H1 (cell line): ENCODE measurements at regions not wholly inside any gene's neighbourhood (a gene's known extent, or its start where the extent isn't known, plus 50 kb on each side); places are given as distances from the start of the nearest gene placed in this dataset.

ENCODE experiments used
- CTCF ChIA-PET: fragments of 300-600 bp; sonication (Branson Sonifier 250); formaldehyde crosslinking; loops from one replicate; lab custom pipeline; 2021; ENCODE audit not compliant: partially characterized antibody; lab: Charles Lee
- POLR2A ChIA-PET: fragments of 300-600 bp; sonication (Branson Sonifier 250); formaldehyde crosslinking; loops from one replicate; lab custom pipeline; 2021; ENCODE audit warnings: inconsistent platforms; ENCODE audit not compliant: partially characterized antibody; lab: Charles Lee
- DNase-seq, 2 experiments: peaks; one replicate each; pipeline versions ENCODE4 v3.0.0 to v3.0.0-alpha.2; 2010 to 2022; ENCODE audit warnings: low spot score in 2 of 2, low read depth in 1 of 2, mixed read lengths in 1 of 2
- FAIRE-seq: peaks from 2 replicates; lab custom pipeline; 2011; peaks lifted over from hg19 to GRCh38; lab: Jason Lieb, UNC
- H2AFZ ChIP-seq: 2 replicates; pipeline ENCODE4 v1.8.1; 2012; ENCODE audit warnings: low read length, inconsistent platforms
- H2AK5ac ChIP-seq: 2 replicates; pipeline ENCODE4 v1.6.1; 2013; ENCODE audit warnings: low read depth, low read length
- H2BK120ac ChIP-seq: replicated peaks from 2 replicates; pipeline ENCODE3; 2013; ENCODE audit warnings: low read depth, low read length, inconsistent platforms
- H2BK12ac ChIP-seq: 2 replicates; pipeline ENCODE4 v1.6.1; 2013; ENCODE audit warnings: low read depth, low read length
- H2BK15ac ChIP-seq: 2 replicates; pipeline ENCODE4 v1.6.1; 2013; ENCODE audit warnings: low read length
- H2BK20ac ChIP-seq: 2 replicates; pipeline ENCODE4 v1.6.1; 2013; ENCODE audit warnings: low read length
- H2BK5ac ChIP-seq: 2 replicates; pipeline ENCODE4 v1.6.1; 2013; ENCODE audit warnings: low read depth, low read length
- H3K14ac ChIP-seq: 2 replicates; pipeline ENCODE4 v1.6.1; 2013; ENCODE audit warnings: inconsistent platforms; ENCODE audit not compliant: insufficient read length
- H3K18ac ChIP-seq: 2 replicates; pipeline ENCODE4 v1.6.1; 2013; ENCODE audit warnings: low read length; ENCODE audit errors: extremely low read depth
- H3K23ac ChIP-seq: 2 replicates; pipeline ENCODE4 v1.6.1; 2013; ENCODE audit warnings: inconsistent platforms; ENCODE audit not compliant: insufficient read length
- H3K23me2 ChIP-seq: 2 replicates; pipeline ENCODE4 v1.6.1; 2013; ENCODE audit warnings: low read depth, low read length
- H3K27ac ChIP-seq: 2 replicates; pipeline ENCODE4 v1.6.1; 2011; ENCODE audit warnings: low read depth, low read length, inconsistent platforms
- H3K27me3 ChIP-seq, 4 experiments: replicated peaks in 1 of 4; 1 replicate in 1 of 4; 2 replicates in 3 of 4; pipeline versions ENCODE4 v1.6.1 to v1.8.1; 2011 to 2013; ENCODE audit warnings: low read length in 3 of 4, mild to moderate bottlenecking in 3 of 4, inconsistent platforms in 2 of 4, mixed read lengths in 2 of 4, moderate library complexity in 1 of 4; ENCODE audit not compliant: control insufficient read depth in 3 of 4, insufficient read depth in 3 of 4; ENCODE audit errors: extremely low read depth in 1 of 4
- H3K36me3 ChIP-seq, 4 experiments: 2 replicates each; pipeline versions ENCODE4 v1.6.1 to v1.8.1; 2011 to 2013; ENCODE audit warnings: mild to moderate bottlenecking in 4 of 4, low read length in 3 of 4, moderate library complexity in 2 of 4, control low read depth in 1 of 4, inconsistent platforms in 1 of 4; ENCODE audit not compliant: insufficient read depth in 4 of 4, control insufficient read depth in 2 of 4
- H3K4ac ChIP-seq: replicated peaks from 2 replicates; pipeline ENCODE3; 2013; ENCODE audit warnings: low read length, low read depth, mixed read lengths, inconsistent platforms; ENCODE audit not compliant: insufficient read length
- H3K4me1 ChIP-seq, 4 experiments: replicated peaks in 1 of 4; 1 replicate in 1 of 4; 2 replicates in 3 of 4; pipeline versions ENCODE4 v1.6.1 to v1.8.1; 2011 to 2013; ENCODE audit warnings: low read length in 3 of 4, inconsistent platforms in 2 of 4, mixed read lengths in 1 of 4; ENCODE audit not compliant: insufficient read depth in 4 of 4, control insufficient read depth in 3 of 4
- H3K4me2 ChIP-seq, 2 experiments: 2 replicates each; pipeline versions ENCODE4 v1.6.1 to v1.8.1; 2011 to 2013; ENCODE audit warnings: low read depth in 2 of 2, low read length in 2 of 2, control low read depth in 1 of 2, inconsistent platforms in 1 of 2, mild to moderate bottlenecking in 1 of 2; ENCODE audit not compliant: insufficient read depth in 1 of 2
- H3K4me3 ChIP-seq, 4 experiments: fragments of 200-600, 300-600 bp in 1 of 4; sonication (generic), shearing (Covaris generic), sonication (Bioruptor Twin) in 1 of 4; 2 replicates each; pipeline versions ENCODE4 v1.5.1 to v1.8.1; 2011 to 2016; ENCODE audit warnings: low read length in 4 of 4, low read depth in 3 of 4, control low read depth in 2 of 4, inconsistent platforms in 2 of 4, mild to moderate bottlenecking in 2 of 4, mixed read lengths in 1 of 4, moderate library complexity in 1 of 4; ENCODE audit not compliant: insufficient read depth in 2 of 4; ENCODE audit errors: extremely low read depth in 1 of 4
- H3K56ac ChIP-seq: replicated peaks from 2 replicates; pipeline ENCODE3; 2013; ENCODE audit warnings: low read depth, mild to moderate bottlenecking, mixed read lengths, low read length, inconsistent platforms; ENCODE audit not compliant: insufficient read length
- H3K79me1 ChIP-seq: 2 replicates; pipeline ENCODE4 v1.6.1; 2013; ENCODE audit warnings: low read depth, low read length, control low read depth
- H3K79me2 ChIP-seq, 2 experiments: 2 replicates each; pipeline versions ENCODE4 v1.6.1 to v1.8.1; 2012 to 2013; ENCODE audit warnings: low read length in 2 of 2, mild to moderate bottlenecking in 2 of 2, inconsistent platforms in 1 of 2; ENCODE audit not compliant: insufficient read depth in 2 of 2, control insufficient read depth in 1 of 2
- H3K9ac ChIP-seq, 4 experiments: replicated peaks in 1 of 4; 1 replicate in 1 of 4; 2 replicates in 3 of 4; pipeline versions ENCODE4 v1.6.1 to v1.8.1; 2011 to 2013; ENCODE audit warnings: low read depth in 3 of 4, low read length in 3 of 4, control low read depth in 2 of 4, mild to moderate bottlenecking in 2 of 4, moderate library complexity in 2 of 4, inconsistent platforms in 1 of 4; ENCODE audit errors: extremely low read depth in 1 of 4
- H3K9me3 ChIP-seq, 2 experiments: 2 replicates each; pipeline versions ENCODE4 v1.6.1 to v1.8.1; 2012 to 2013; ENCODE audit warnings: mild to moderate bottlenecking in 2 of 2, moderate library complexity in 2 of 2, control low read depth in 1 of 2, inconsistent platforms in 1 of 2, low read depth in 1 of 2, low read length in 1 of 2, mixed read lengths in 1 of 2; ENCODE audit not compliant: insufficient read depth in 2 of 2
- H4K20me1 ChIP-seq, 2 experiments: replicated peaks in 1 of 2; 2 replicates each; pipeline versions ENCODE3 to v1.8.1; 2011 to 2013; ENCODE audit warnings: inconsistent platforms in 2 of 2, low read length in 2 of 2, mild to moderate bottlenecking in 1 of 2; ENCODE audit not compliant: insufficient read depth in 2 of 2, control insufficient read depth in 1 of 2
- H4K5ac ChIP-seq: 2 replicates; pipeline ENCODE4 v1.6.1; 2013; ENCODE audit warnings: low read length, low read depth, mixed read lengths, inconsistent platforms; ENCODE audit not compliant: insufficient read length
- H4K8ac ChIP-seq: 2 replicates; pipeline ENCODE4 v1.8.0; 2013; ENCODE audit warnings: mild to moderate bottlenecking, moderate library complexity, low read length, inconsistent platforms; ENCODE audit not compliant: insufficient read depth; ENCODE audit errors: extremely low read depth
- H4K91ac ChIP-seq: replicated peaks from 2 replicates; pipeline ENCODE3; 2013; ENCODE audit warnings: low read length, mixed read lengths, inconsistent platforms; ENCODE audit not compliant: insufficient read length
- SP2 ChIP-seq: IDR thresholded peaks from 2 replicates; pipeline ENCODE4 v1.6.1; 2012; ENCODE audit warnings: mild to moderate bottlenecking, low read length, inconsistent platforms
- SRF ChIP-seq: IDR thresholded peaks from 2 replicates; pipeline ENCODE4 v1.6.1; 2011; ENCODE audit warnings: mild to moderate bottlenecking, low read depth, low read length, moderate library complexity
- WGBS, 2 experiments: shearing (Covaris generic) in 1 of 2; methylation state at CpG; one replicate each; pipeline versions ENCODE4 v1.1.6 to v1.1.7; 2013 to 2015; ENCODE audit warnings: low lambda C conversion rate in 2 of 2, mixed read lengths in 2 of 2, inconsistent platforms in 1 of 2, low coverage in 1 of 2, missing lambda C conversion rate in 1 of 2; ENCODE audit not compliant: insufficient replicate concordance in 2 of 2, insufficient coverage in 1 of 2, insufficient read length in 1 of 2; ENCODE audit errors: extremely low coverage in 1 of 2, missing lambda C conversion rate in 1 of 2; 5-methylcytosine and 5-hydroxymethylcytosine counted together

GRCh38 chr6:140314682-140315081, 940.2 kb upstream of the CITED2 start:
- Histone ChIP-seq H3K79me1 (no peaks in the 10 kb centered on the region), H3K23me2 (no peaks in the 10 kb centered on the region), H3K27me3 (no peaks in the 10 kb centered on the region), H3K14ac (no peak overlapping the region), H2BK120ac (no peak overlapping the region), H3K27ac (no peak overlapping the region), H3K9me3 (no peaks in the 10 kb centered on the region), H3K9ac (no peak overlapping the region), H2BK12ac (no peak overlapping the region), H4K20me1 (no peaks in the 10 kb centered on the region), H2BK20ac (no peak overlapping the region), H2BK5ac (no peak overlapping the region), H3K4ac (no peak overlapping the region), H3K4me3 (no peak overlapping the region), H2BK15ac (no peak overlapping the region), H3K36me3 (no peaks in the 10 kb centered on the region), H2AFZ (no peak overlapping the region), H3K23ac (no peak overlapping the region), H3K79me2 (no peaks in the 10 kb centered on the region), H4K5ac (no peak overlapping the region), H3K4me1 (no peaks in the 10 kb centered on the region), H4K8ac (no peak overlapping the region), H2AK5ac (no peak overlapping the region), H3K56ac (no peak overlapping the region), H3K4me2 (no peak overlapping the region), H3K18ac (no peak overlapping the region), H4K91ac (no peak overlapping the region)
- DNase-seq (no peak), FAIRE-seq (no peak)
- ChIA-PET POLR2A (no interaction called here), CTCF (no interaction called here)
- 100% methylated on average over 2 of the region's 2 CpGs; no CpG with 5 or more reads in 1 of the 2 experiments for WGBS, 2 experiments
- no peak for TF ChIP-seq SP2
- TF ChIP-seq SRF = no peak
